GM21786 (cell line): ENCODE measurements at regions not wholly inside any gene's neighbourhood (a gene's known extent, or its start where the extent isn't known, plus 50 kb on each side); places are given as distances from the start of the nearest gene placed in this dataset.
"Not testable (repeated sequence)": the region's sequence is repeated elsewhere in the genome, so short reads cannot be mapped to it uniquely, and the experiment has no call there.

Experiments used
- ATAC-seq: cut with Tn5 transposase; IDR thresholded peaks from one replicate; pipeline ENCODE4 v1.9.1; 2021; ENCODE audit not compliant: unreplicated experiment

DNA sequence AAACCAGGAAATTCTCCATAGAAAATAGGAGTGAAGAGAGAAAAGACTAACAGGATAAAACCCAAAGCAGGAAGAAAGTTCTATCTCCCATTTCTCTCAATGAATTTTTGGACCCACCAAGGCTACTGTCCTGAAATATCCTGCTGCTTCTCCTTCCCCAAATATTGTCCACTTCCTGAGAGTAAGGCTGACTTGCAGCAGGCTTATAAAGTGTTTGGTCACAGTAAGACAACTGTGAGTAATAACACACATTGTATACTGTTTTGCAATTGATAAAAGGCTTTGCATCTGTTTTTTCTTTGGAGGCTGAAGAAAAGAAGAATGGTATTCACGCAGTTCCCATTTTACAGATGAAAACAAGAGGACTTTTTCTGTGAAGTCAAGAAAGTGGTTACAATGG, 52.8 kb downstream of the FOXD4L6 start:
- ATAC-seq: not testable (repeated sequence)

DNA sequence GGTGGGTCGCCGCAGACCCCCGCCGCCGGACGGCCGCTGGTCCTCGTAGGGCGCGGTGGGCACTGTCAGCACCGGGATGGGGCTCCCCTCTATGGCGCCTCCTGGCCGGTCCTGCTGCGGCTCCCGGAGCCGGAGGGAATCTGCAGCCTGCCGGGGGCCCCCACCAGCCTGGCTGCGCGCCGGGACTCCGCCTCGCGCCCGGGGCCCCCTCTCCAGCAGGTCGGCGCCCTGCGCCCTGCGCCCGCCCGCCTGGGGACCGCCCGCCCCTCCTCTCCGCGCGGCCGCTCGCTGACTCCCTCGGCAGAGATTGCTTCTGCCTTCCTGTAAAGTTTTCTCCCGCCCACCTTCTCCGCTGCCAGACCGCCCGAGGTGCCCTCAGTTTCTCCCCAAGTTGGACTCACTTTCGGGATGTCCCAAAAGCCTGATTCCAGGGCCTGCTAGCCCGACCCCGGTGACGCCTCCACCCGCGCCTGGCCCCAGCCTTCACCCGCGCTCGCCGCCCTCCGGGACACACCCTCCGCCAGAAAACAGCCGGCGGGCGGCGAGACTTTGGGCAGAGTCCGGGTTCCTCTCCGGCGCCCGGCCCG, 54.0 kb downstream of the FOXD4L6 start:
- peak; percentile 76 for ATAC-seq

- ATAC-seq: not testable (repeated sequence)
Measured at GRCh38 chr9:41073471-41074243, 54.8 kb downstream of the FOXD4L6 start.

DNA sequence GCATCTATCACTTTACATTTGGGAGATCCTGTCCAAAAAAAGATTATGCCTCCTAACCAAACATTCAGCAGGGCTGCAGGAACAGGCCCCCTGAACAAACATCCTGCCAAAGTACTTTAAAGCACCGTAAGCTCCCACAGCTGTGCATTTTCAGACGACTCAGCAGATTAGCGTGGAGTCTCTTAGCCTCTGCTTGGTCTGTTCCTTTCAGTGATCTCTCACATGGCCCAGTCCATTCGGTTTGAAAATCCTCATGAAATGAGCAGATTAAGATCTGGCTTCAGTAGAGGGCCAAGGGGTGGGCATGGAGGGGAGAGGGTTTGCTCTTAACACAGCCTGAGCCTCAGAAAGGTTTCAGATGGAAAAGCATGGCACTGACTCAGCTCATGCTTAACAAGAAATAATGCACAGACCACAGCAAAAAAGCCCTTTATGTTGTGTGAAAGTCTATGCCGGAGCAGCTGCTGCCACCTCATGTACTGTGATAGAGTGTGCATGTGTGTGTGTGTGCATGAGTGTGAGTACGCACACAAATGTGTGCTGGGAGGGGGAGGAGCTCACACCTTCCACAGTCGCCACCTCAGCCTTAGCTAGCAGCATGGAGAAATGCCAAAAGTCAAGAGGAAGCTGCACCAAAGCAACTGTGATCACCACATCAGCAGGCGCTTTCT, 64.2 kb downstream of the FOXD4L6 start:
- peak; percentile 78 for ATAC-seq

- ATAC-seq: not testable (repeated sequence)
Measured at GRCh38 chr9:41063243-41063642, 65.2 kb downstream of the FOXD4L6 start.

GRCh38 chr9:41059603-41060002, 68.9 kb downstream of the FOXD4L6 start:
- ATAC-seq: not testable (repeated sequence)

DNA sequence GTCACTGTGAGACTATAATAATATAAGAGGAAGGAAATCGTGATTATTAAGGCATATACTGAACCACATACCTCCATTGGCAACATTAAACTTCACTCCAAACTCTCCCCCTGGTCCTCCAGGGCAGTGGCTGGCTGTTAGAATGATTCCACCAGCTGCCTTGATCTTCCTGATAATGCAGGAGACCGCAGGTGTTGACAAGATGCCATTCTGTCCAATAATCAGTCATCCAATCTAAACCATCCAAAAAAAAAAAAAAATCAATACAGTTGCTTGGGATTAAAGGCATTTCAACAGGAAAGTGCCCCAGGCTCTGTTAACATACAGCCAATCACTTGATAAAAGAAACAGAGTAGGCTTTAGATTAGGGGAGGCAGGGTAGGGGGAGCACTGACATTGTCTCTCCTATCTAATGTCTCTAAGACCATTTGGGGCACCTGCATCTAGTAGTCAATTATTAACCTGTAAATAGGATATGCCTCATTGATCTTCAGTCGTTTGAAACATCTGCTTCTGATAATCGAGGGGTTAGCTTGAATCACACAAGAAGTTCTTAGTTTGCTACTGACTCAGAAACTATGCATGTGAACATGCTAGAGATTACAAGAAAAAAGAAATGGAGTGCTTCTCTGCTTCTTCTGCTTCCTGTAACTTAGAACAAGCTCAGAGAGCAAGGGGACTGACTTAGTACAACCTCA, 74.7 kb downstream of the FOXD4L6 start:
- ATAC-seq: peak; percentile 84

- not testable (repeated sequence) for ATAC-seq
Measured at GRCh38 chr9:41048672-41049071, 79.8 kb downstream of the FOXD4L6 start.

DNA sequence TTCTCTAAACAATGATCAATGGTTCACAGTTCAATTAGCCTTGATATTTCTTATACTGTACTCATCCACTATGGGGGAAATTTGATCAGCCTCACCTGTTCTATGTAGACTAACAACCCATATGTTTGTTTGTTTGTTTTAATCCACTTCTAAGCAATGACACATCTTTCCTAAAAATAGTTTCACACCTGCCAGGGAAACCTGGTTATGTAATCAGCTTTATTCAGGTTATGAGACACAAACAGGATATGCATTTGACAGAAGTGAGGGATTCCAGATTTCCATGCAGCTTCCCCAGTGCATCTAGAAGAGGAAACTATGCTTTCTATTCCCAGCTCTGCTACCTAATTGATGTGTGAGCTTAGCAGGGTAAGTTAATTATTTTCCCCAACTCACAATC, 80.7 kb downstream of the FOXD4L6 start:
- not testable (repeated sequence) for ATAC-seq

- not testable (repeated sequence) for ATAC-seq
Measured at GRCh38 chr9:41044930-41045329, 83.6 kb downstream of the FOXD4L6 start.

GRCh38 chr9:41043433-41043832, 85.0 kb downstream of the FOXD4L6 start:
- ATAC-seq: not testable (repeated sequence)

DNA sequence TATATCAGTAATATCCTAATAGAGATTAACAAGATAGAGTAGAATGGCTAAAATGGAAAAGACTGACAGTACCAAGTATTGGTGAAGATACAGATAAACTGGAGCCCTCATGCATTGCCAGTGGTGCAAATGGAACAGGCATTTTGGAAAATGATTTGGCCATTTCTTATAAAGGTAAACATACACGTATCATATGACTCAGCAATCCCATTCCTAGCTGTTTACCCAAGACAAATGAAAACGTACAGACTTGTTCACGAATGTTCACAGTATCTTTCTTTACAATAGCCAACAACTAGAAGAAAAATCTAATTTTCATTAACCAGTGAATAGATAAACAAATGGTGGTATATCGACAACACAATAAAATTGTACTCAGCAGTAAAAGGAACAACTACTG, 86.4 kb downstream of the FOXD4L6 start:
- not testable (repeated sequence) for ATAC-seq

DNA sequence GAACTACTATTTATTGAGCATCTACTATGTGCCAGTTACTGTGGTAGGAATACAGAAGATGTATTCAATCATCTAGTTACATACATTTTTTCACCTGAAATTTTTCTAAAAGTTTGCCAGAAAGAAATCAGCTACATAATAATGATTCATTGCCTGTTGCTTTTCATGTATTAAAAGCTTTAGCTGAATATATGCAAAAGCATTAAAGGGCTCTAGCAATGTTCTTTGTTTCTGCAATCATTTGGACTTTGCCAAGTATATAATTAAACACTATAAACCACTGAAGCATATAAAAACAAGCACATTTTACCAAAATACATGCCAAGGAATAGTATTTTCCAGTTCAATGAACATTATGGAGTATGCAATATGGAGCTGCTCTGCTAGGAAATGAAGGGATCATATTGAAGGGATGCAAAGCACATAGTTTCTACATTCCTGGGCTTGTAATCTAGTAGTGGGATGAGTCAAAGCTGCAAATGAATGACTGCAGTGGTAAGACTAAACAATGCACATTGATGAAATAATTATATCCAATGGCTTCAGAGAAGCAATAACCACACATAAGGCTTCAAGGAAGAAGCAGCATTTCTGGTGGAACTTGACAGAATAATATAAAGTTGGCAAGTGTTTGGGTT, 87.7 kb downstream of the FOXD4L6 start:
- ATAC-seq: not testable (repeated sequence)

DNA sequence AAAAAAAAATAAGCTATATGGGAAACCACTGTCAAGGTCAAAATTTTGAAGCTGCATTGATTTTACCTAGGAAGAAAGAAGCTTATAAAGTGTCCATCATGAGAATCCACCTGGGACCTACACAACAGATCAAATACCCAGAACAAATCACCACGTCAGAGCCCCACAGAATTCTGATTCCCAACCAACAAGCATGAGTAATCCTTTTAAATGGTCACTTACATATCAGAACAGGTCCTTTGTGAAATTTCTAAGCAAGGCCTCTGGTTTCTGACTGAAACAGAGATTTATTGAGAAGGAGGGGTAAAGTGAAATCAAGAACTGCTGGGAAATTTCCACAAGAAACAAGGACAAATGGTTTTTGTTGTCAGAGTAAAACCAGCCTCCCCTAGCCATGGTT, 93.2 kb downstream of the FOXD4L6 start:
- ATAC-seq: not testable (repeated sequence)

GRCh38 chr9:41034699-41035197, 93.7 kb downstream of the FOXD4L6 start:
- not testable (repeated sequence) for ATAC-seq

- not testable (repeated sequence) for ATAC-seq
Measured at GRCh38 chr9:41033877-41034276, 94.6 kb downstream of the FOXD4L6 start.

- ATAC-seq: not testable (repeated sequence)
Measured at GRCh38 chr9:41033360-41033759, 95.1 kb downstream of the FOXD4L6 start.

- ATAC-seq: not testable (repeated sequence)
Measured at GRCh38 chr9:41026912-41027676, 101.4 kb downstream of the FOXD4L6 start.

- not testable (repeated sequence) for ATAC-seq
Measured at GRCh38 chr9:41022365-41022764, 106.1 kb downstream of the FOXD4L6 start.
